B cell (primary cell): ENCODE measurements at regions not wholly inside any gene's neighbourhood (a gene's known extent, or its start where the extent isn't known, plus 50 kb on each side); places are given as distances from the start of the nearest gene placed in this dataset.

ENCODE experiments used
- ATAC-seq: fragments of 200-7000 bp; cut with Tn5 transposase; one replicate; pipeline ENCODE4 v1.10.0; 2021; ENCODE audit warnings: low read depth, mild to moderate bottlenecking, moderate number of reproducible peaks, moderate library complexity
- CTCF ChIA-PET: fragments of 350-600 bp; sonication (Branson Sonifier 250); formaldehyde crosslinking; loops from one replicate; lab custom pipeline; 2021; ENCODE audit warnings: antibody characterized with exemption, inconsistent platforms; lab: Charles Lee
- POLR2A ChIA-PET: fragments of 350-600 bp; sonication (Branson Sonifier 250); formaldehyde crosslinking; loops from one replicate; lab custom pipeline; 2021; ENCODE audit warnings: antibody characterized with exemption; lab: Charles Lee
- DNase-seq: peaks from one replicate; pipeline ENCODE4 v3.0.0; 2013
- H2AFZ ChIP-seq: 2 replicates; pipeline ENCODE4 v1.6.1; 2012; ENCODE audit warnings: mild to moderate bottlenecking, low read depth, low read length; ENCODE audit not compliant: insufficient read depth, poor library complexity, severe bottlenecking
- H3K27ac ChIP-seq, 2 donors: 1 replicate in 1 of 2; 2 replicates in 1 of 2; pipeline ENCODE4 v1.5.1; 2012 to 2013; ENCODE audit warnings: low read length in 2 of 2, mild to moderate bottlenecking in 2 of 2, moderate library complexity in 1 of 2
- H3K27me3 ChIP-seq, 4 experiments: fragments of 200-600 bp in 1 of 4; sonication (generic) in 1 of 4; replicated peaks in 1 of 4; 1 replicate in 2 of 4; 2 replicates in 2 of 4; pipeline versions ENCODE4 v1.6.1 to v1.7.0; 2013 to 2016; ENCODE audit warnings: low read length in 3 of 4, mild to moderate bottlenecking in 2 of 4, mixed read lengths in 1 of 4, moderate library complexity in 1 of 4; ENCODE audit not compliant: insufficient read depth in 4 of 4, control insufficient read depth in 3 of 4; ENCODE audit errors: control extremely low read depth in 1 of 4
- H3K36me3 ChIP-seq, 2 experiments: replicated peaks in 1 of 2; 1 replicate in 1 of 2; 2 replicates in 1 of 2; pipeline versions ENCODE4 v1.6.1 to v1.7.1; 2013; ENCODE audit warnings: low read length in 1 of 2; ENCODE audit not compliant: insufficient read depth in 2 of 2, control insufficient read depth in 1 of 2; ENCODE audit errors: control extremely low read depth in 1 of 2, extremely low read depth in 1 of 2
- H3K4me1 ChIP-seq, 2 donors: fragments of 200-600 bp in 1 of 2; sonication (generic) in 1 of 2; 1 replicate in 1 of 2; 2 replicates in 1 of 2; pipeline versions ENCODE4 v1.5.1 to v1.6.1; 2013 to 2017; ENCODE audit warnings: low read length in 2 of 2; ENCODE audit not compliant: control insufficient read depth in 2 of 2, insufficient read depth in 2 of 2
- H3K4me2 ChIP-seq: replicated peaks from 2 replicates; pipeline ENCODE3; 2012; ENCODE audit warnings: mild to moderate bottlenecking, low read depth, low read length; ENCODE audit not compliant: poor library complexity, severe bottlenecking
- H3K4me3 ChIP-seq, 5 experiments: fragments of 200-600 bp in 1 of 5; sonication (generic) in 1 of 5; 1 replicate in 3 of 5; 2 replicates in 2 of 5; pipeline versions ENCODE4 v1.5.1 to v1.7.0; 2011 to 2016; ENCODE audit warnings: low read length in 4 of 5, mild to moderate bottlenecking in 4 of 5, low read depth in 2 of 5, control low read depth in 1 of 5, moderate library complexity in 1 of 5; ENCODE audit not compliant: insufficient read depth in 1 of 5; ENCODE audit errors: control extremely low read depth in 1 of 5, extremely low read depth in 1 of 5
- H3K79me2 ChIP-seq: fragments of 200-600 bp; sonication (generic); one replicate; pipeline ENCODE4 v1.6.0; 2016; ENCODE audit warnings: low read length; ENCODE audit not compliant: control insufficient read depth, insufficient read depth
- H3K9ac ChIP-seq: fragments of 200-600 bp; sonication (generic); 2 replicates; pipeline ENCODE4 v1.6.1; 2017; ENCODE audit warnings: mild to moderate bottlenecking, low read length, moderate library complexity
- H3K9me3 ChIP-seq, 3 donors: one replicate each; pipeline versions ENCODE4 v1.6.1 to v1.7.1; 2013; ENCODE audit warnings: low read length in 2 of 3; ENCODE audit not compliant: control insufficient read depth in 2 of 3, insufficient read depth in 1 of 3; ENCODE audit errors: control extremely low read depth in 1 of 3
- H4K20me1 ChIP-seq: 2 replicates; pipeline ENCODE4 v1.6.0; 2012; ENCODE audit warnings: mild to moderate bottlenecking, low read length; ENCODE audit not compliant: insufficient read depth, control insufficient read depth, poor library complexity, severe bottlenecking
- H3K27ac Mint-ChIP-seq: one replicate; pipeline ENCODE4 v1.8.0; 2021; ENCODE audit warnings: mixed read lengths
- H3K27me3 Mint-ChIP-seq: one replicate; pipeline ENCODE4 v1.8.0; 2021; ENCODE audit warnings: mixed read lengths
- H3K4me1 Mint-ChIP-seq: one replicate; pipeline ENCODE4 v1.8.0; 2021; ENCODE audit warnings: mixed read lengths
- H3K4me3 Mint-ChIP-seq: one replicate; pipeline ENCODE4 v1.8.0; 2021; ENCODE audit warnings: mixed read lengths
- H3K9me3 Mint-ChIP-seq: one replicate; pipeline ENCODE4 v1.8.0; 2022; ENCODE audit warnings: mixed read lengths; ENCODE audit not compliant: insufficient read depth
- EZH2 ChIP-seq: IDR thresholded peaks from 2 replicates; pipeline ENCODE4 v1.6.1; 2012; ENCODE audit warnings: borderline replicate concordance, low read depth, mild to moderate bottlenecking, moderate library complexity, low read length; ENCODE audit not compliant: insufficient read depth, poor library complexity, severe bottlenecking
- WGBS: methylation state at CpG from one replicate; pipeline ENCODE4 v1.1.5; 2013; ENCODE audit warnings: missing lambda C conversion rate; ENCODE audit not compliant: insufficient coverage; 5-methylcytosine and 5-hydroxymethylcytosine counted together
- intact Hi-C: fragments of 100-400 bp; cut with micrococcal nuclease; formaldehyde crosslinking; loops from one replicate; pipeline ENCODE4 v1.10.0; 2022
- TF ChIP-seq, protein P1 (sequence below): fragments of 200-600 bp; IDR thresholded peaks from one replicate; pipeline ENCODE4 v1.8.0; 2022; ENCODE audit warnings: antibody characterized with exemption, mild to moderate bottlenecking

DNA sequence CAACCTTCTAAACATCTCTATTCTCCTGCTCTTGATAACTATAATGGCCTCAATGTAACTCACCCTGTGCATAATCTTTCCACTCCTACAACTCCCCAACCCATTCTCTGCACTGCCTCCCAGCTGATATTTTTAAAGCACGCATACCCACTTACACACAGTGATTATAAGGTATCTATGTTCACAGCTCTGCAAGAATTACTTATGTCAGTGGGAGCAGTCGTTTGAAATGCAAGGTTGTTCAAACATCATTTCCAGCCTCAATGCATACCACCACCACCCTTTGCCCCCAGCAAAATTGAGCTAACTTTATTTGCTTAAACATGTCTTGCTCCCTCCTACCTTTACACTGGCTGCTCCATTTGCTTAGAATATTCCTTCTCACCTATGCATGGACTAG, 506.0 kb downstream of the RFPL4B start:
- H3K4me3 Mint-ChIP-seq: no peak overlapping the region
- H3K27ac ChIP-seq: no peak overlapping the region
- no peak overlapping the region for H3K4me3 ChIP-seq
- H3K27me3 ChIP-seq: peaks cover 0 to 3% (median 0%) of the 10 kb centered on the region in 4 experiments
- intact Hi-C loops: no loop called here
- peaks cover 5% of the 10 kb centered on the region for H3K27me3 Mint-ChIP-seq
- H3K4me2 ChIP-seq: no peak overlapping the region
- TF ChIP-seq, protein P1, sequence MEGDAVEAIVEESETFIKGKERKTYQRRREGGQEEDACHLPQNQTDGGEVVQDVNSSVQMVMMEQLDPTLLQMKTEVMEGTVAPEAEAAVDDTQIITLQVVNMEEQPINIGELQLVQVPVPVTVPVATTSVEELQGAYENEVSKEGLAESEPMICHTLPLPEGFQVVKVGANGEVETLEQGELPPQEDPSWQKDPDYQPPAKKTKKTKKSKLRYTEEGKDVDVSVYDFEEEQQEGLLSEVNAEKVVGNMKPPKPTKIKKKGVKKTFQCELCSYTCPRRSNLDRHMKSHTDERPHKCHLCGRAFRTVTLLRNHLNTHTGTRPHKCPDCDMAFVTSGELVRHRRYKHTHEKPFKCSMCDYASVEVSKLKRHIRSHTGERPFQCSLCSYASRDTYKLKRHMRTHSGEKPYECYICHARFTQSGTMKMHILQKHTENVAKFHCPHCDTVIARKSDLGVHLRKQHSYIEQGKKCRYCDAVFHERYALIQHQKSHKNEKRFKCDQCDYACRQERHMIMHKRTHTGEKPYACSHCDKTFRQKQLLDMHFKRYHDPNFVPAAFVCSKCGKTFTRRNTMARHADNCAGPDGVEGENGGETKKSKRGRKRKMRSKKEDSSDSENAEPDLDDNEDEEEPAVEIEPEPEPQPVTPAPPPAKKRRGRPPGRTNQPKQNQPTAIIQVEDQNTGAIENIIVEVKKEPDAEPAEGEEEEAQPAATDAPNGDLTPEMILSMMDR: no peak
- TF ChIP-seq EZH2: no peak
- CTCF ChIA-PET: interaction anchor here (0.5 kb wide), 1 partner anchor 690 kb away, joined by 3 read pairs; no protein-coding TSS in a partner anchor
- POLR2A ChIA-PET: no interaction called here
- no peak overlapping the region for H2AFZ ChIP-seq
- ATAC-seq: no peak
- no peaks in the 10 kb centered on the region for H3K4me1 ChIP-seq
- no peaks in the 10 kb centered on the region for H3K9me3 Mint-ChIP-seq
- no peaks in the 10 kb centered on the region for H3K9me3 ChIP-seq
- DNase-seq: no peak
- no peaks in the 10 kb centered on the region for H3K79me2 ChIP-seq
- no peaks in the 10 kb centered on the region for H4K20me1 ChIP-seq
- H3K36me3 ChIP-seq: no peaks in the 10 kb centered on the region
- WGBS: 80% methylated on average over 1 of the region's 2 CpGs
- no peak overlapping the region for H3K27ac Mint-ChIP-seq
- no peaks in the 10 kb centered on the region for H3K4me1 Mint-ChIP-seq
- H3K9ac ChIP-seq: no peak overlapping the region

DNA sequence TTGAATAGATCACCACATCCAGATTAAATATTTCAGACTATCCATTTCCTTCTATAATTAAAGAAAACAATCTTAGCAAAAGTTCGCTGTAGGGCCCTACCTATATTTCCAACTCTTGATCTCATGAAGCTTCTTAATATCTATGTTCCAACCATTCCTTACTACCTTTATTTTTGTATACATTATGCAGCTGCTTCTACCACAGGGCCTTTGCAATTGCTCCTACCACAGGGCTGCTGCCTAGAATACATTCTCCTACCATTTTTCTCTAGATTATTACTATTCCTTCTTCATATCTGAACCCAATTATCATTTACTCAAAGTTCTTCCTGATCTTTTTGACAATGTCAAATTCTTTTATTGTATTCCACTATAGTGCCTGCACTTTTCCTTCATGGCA, 516.6 kb downstream of the RFPL4B start:
- Mint-ChIP-seq H3K4me1 (no peaks in the 10 kb centered on the region), H3K27ac (no peak overlapping the region), H3K27me3 (no peaks in the 10 kb centered on the region), H3K4me3 (no peak overlapping the region), H3K9me3 (no peaks in the 10 kb centered on the region)
- H3K4me2 ChIP-seq: no peak overlapping the region
- TF ChIP-seq, protein P1: no peak
- no peak for TF ChIP-seq EZH2
- H4K20me1 ChIP-seq: no peaks in the 10 kb centered on the region
- no peak overlapping the region for H2AFZ ChIP-seq
- no peaks in the 10 kb centered on the region for H3K79me2 ChIP-seq
- no peaks in the 10 kb centered on the region for H3K36me3 ChIP-seq
- H3K4me1 ChIP-seq: no peaks in the 10 kb centered on the region
- 92% methylated on average over 1 of the region's 1 CpG for WGBS
- CTCF ChIA-PET: no interaction called here
- no peaks in the 10 kb centered on the region for H3K9me3 ChIP-seq
- no peaks in the 10 kb centered on the region for H3K27me3 ChIP-seq
- H3K27ac ChIP-seq: no peak overlapping the region
- ATAC-seq: no peak
- DNase-seq: no peak
- POLR2A ChIA-PET: no interaction called here
- H3K4me3 ChIP-seq: no peak overlapping the region
- H3K9ac ChIP-seq: no peak overlapping the region
- intact Hi-C loops: no loop called here
